ENCODE measurements at regions not wholly inside any gene's neighbourhood (a gene's known extent, or its start where the extent isn't known, plus 50 kb on each side); places are given as distances from the start of the nearest gene placed in this dataset.

GRCh38 chr10:85235258-85235657, 906.9 kb downstream of the CCSER2 start:
- FAIRE-seq = no peak
- no peak for DNase-seq (ENCODE audit: insufficient read length, low spot score)
- TF ChIP-seq CTCF (IDR thresholded peaks at IDR 0.05; ENCODE audit: insufficient read depth, missing control alignments) = no peak

- DNase-seq (ENCODE audit: insufficient read length, low spot score) (no peak), FAIRE-seq (no peak)
- no peak for TF ChIP-seq CTCF (IDR thresholded peaks at IDR 0.05; ENCODE audit: insufficient read depth, missing control alignments)
These were observed 910.3 kb downstream of the CCSER2 start for GRCh38 chr10:85238676-85239075.

- DNase-seq (ENCODE audit: insufficient read length, low spot score) (no peak), FAIRE-seq (no peak)
- no peak for TF ChIP-seq CTCF (IDR thresholded peaks at IDR 0.05; ENCODE audit: insufficient read depth, missing control alignments)
These were observed 921.9 kb downstream of the CCSER2 start for GRCh38 chr10:85250304-85250703.

- no peak for FAIRE-seq
- TF ChIP-seq CTCF (IDR thresholded peaks at IDR 0.05; ENCODE audit: insufficient read depth, missing control alignments) = no peak
- no peak for DNase-seq (ENCODE audit: insufficient read length, low spot score)
These were observed 928.1 kb downstream of the CCSER2 start for GRCh38 chr10:85256481-85256880.

- no peak for TF ChIP-seq CTCF (IDR thresholded peaks at IDR 0.05; ENCODE audit: insufficient read depth, missing control alignments)
- no peak for DNase-seq (ENCODE audit: insufficient read length, low spot score)
These were observed 931.5 kb downstream of the CCSER2 start for GRCh38 chr10:85259908-85260307.

GRCh38 chr10:85262992-85263391, 934.6 kb downstream of the CCSER2 start:
- FAIRE-seq = no peak
- DNase-seq (ENCODE audit: insufficient read length, low spot score) = no peak
- no peak for TF ChIP-seq CTCF (IDR thresholded peaks at IDR 0.05; ENCODE audit: insufficient read depth, missing control alignments)

More at GRCh38 chr10:85259908-85260307, 931.5 kb downstream of the CCSER2 start:
- FAIRE-seq = no peak

GRCh38 chr10:85265121-85265520, 936.7 kb downstream of the CCSER2 start:
- DNase-seq (ENCODE audit: insufficient read length, low spot score) = no peak
- no peak for FAIRE-seq
- no peak for TF ChIP-seq CTCF (IDR thresholded peaks at IDR 0.05; ENCODE audit: insufficient read depth, missing control alignments)
